ENCODE measurements at regions not wholly inside any gene's neighbourhood (a gene's known extent, or its start where the extent isn't known, plus 50 kb on each side); places are given as distances from the start of the nearest gene placed in this dataset.

DNA sequence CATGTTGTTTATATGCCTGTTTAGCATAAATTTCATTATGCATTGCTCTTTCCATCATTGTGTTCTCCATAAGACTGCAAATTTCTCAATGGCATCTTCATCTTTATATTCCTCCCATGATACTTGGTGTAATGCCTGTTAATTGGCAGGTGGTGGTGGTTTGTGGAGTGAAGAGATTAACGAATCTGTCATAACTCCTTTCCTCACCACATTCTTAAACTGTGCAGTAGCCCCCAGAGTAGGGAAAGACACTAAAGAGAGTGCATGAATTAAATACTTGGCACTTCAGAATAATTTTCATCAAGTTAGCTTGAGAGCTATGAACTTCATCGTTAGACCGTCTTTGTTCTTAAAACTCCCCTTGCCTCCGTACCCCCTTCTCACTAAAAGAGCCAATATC lies 329.7 kb downstream of the HS3ST3B1 start:
- TF ChIP-seq, protein P1, sequence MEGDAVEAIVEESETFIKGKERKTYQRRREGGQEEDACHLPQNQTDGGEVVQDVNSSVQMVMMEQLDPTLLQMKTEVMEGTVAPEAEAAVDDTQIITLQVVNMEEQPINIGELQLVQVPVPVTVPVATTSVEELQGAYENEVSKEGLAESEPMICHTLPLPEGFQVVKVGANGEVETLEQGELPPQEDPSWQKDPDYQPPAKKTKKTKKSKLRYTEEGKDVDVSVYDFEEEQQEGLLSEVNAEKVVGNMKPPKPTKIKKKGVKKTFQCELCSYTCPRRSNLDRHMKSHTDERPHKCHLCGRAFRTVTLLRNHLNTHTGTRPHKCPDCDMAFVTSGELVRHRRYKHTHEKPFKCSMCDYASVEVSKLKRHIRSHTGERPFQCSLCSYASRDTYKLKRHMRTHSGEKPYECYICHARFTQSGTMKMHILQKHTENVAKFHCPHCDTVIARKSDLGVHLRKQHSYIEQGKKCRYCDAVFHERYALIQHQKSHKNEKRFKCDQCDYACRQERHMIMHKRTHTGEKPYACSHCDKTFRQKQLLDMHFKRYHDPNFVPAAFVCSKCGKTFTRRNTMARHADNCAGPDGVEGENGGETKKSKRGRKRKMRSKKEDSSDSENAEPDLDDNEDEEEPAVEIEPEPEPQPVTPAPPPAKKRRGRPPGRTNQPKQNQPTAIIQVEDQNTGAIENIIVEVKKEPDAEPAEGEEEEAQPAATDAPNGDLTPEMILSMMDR (IDR thresholded peaks at IDR 0.05; ENCODE audit: poor library complexity) = no peak
- TF ChIP-seq EZH2 (IDR thresholded peaks at IDR 0.05; ENCODE audit: borderline replicate concordance) = no peak
- no peak for TF ChIP-seq EZH2phosphoT487 (IDR thresholded peaks at IDR 0.05; ENCODE audit: low read depth, severe bottlenecking, unreplicated experiment)

All from hepatocyte (in vitro differentiated cells).